Right lobe of liver (tissue), 4 donors: ENCODE measurements at regions not wholly inside any gene's neighbourhood (a gene's known extent, or its start where the extent isn't known, plus 50 kb on each side); places are given as distances from the start of the nearest gene placed in this dataset.

Experiments
- POLR2A ChIP-seq: fragments of 450-650 bp; IDR thresholded peaks from one replicate; pipeline ENCODE4 v1.6.1; 2017; ENCODE audit warnings: antibody characterized with exemption, mild to moderate bottlenecking
- TF ChIP-seq, protein P1 (sequence below), 4 donors: fragments of 200-600 bp in 3 of 4; fragments of 450-650 bp in 1 of 4; IDR thresholded peaks; one replicate each; pipeline versions ENCODE4 v1.5.1 to v1.8.0; 2016 to 2022; ENCODE audit warnings: antibody characterized with exemption in 4 of 4, mild to moderate bottlenecking in 2 of 4
- donor health status: DM: no; HTN: no; CAD: no.
- donor health status: DM: no; HTN: no; CAD: no.
- donor health status: DM: no; HTN: yes; CAD: no.

DNA sequence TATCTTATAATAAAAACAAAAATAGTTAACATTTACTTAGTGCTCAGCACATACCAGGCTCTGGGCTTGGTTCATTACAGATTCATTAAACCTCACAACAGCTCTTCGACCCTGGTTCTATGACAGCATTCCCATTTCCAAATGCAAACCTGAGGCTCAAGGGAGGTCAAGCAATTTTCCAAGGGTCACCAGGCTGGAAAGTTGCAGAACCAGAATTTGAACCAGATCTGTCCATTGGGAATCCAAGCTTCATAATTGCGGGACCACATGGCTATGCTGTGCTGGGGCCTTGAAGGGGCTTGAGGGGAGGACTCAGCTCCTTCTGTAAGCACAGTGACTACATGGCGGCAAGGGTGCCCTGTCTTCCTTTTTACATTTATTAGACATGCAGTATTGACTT lies 197.3 kb upstream of the LNX1 start:
- TF ChIP-seq, protein P1, sequence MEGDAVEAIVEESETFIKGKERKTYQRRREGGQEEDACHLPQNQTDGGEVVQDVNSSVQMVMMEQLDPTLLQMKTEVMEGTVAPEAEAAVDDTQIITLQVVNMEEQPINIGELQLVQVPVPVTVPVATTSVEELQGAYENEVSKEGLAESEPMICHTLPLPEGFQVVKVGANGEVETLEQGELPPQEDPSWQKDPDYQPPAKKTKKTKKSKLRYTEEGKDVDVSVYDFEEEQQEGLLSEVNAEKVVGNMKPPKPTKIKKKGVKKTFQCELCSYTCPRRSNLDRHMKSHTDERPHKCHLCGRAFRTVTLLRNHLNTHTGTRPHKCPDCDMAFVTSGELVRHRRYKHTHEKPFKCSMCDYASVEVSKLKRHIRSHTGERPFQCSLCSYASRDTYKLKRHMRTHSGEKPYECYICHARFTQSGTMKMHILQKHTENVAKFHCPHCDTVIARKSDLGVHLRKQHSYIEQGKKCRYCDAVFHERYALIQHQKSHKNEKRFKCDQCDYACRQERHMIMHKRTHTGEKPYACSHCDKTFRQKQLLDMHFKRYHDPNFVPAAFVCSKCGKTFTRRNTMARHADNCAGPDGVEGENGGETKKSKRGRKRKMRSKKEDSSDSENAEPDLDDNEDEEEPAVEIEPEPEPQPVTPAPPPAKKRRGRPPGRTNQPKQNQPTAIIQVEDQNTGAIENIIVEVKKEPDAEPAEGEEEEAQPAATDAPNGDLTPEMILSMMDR (IDR thresholded peaks at IDR 0.05): no peak
- no peak for TF ChIP-seq POLR2A
